K562 (cell line): ENCODE measurements at regions not wholly inside any gene's neighbourhood (a gene's known extent, or its start where the extent isn't known, plus 50 kb on each side); places are given as distances from the start of the nearest gene placed in this dataset.

Experiments used
- ATAC-seq: fragments of 200-7000 bp; cut with Tn5 transposase; 3 replicates; pipeline ENCODE4 v1.9.1; 2020; ENCODE audit warnings: moderate library complexity
- BruUV-seq: library from RNA; stranded (reverse); fragments of 400-500 nt; replicated peaks from 2 replicates; lab custom pipeline; 2021; lab: Mats Ljungman, UMichigan
- CTCF ChIA-PET: fragments of 300-600 bp; formaldehyde crosslinking; extraction: SDS; loops from one replicate; lab custom pipeline; 2021; ENCODE audit warnings: low intra/inter-chr PET ratio; lab: Yijun Ruan, JAX
- POLR2A ChIA-PET: fragments of 300-600, 350-650 bp; sonication (Branson Sonifier 250); formaldehyde crosslinking; extraction: SDS; loops from one replicate; lab custom pipeline; 2021; ENCODE audit warnings: antibody characterized with exemption, inconsistent platforms; lab: Yijun Ruan, JAX
- DNase-seq, 4 experiments: peaks; one replicate each; pipeline versions ENCODE4 v3.0.0 to v3.0.0-alpha.2; 2011 to 2018; ENCODE audit warnings: low spot score in 3 of 4, mixed read lengths in 3 of 4; ENCODE audit errors: extremely low read depth in 1 of 4
- FAIRE-seq: peaks from 2 replicates; lab custom pipeline; 2011; peaks lifted over from hg19 to GRCh38; lab: Jason Lieb, UNC
- H2AFZ ChIP-seq: 2 replicates; pipeline ENCODE4 v1.6.0; 2011; ENCODE audit warnings: low read depth, low read length, control low read depth, inconsistent platforms
- H3K27ac ChIP-seq: fragments of 200-600 bp; 3 replicates; pipeline ENCODE4 v1.8.0; 2011; ENCODE audit warnings: low read depth, mild to moderate bottlenecking, control low read depth, inconsistent platforms, low read length, moderate library complexity, mixed read lengths; ENCODE audit errors: extremely low read depth
- H3K27me3 ChIP-seq, 2 experiments: fragments of 300-600 bp in 1 of 2; 2 replicates in 1 of 2; 3 replicates in 1 of 2; pipeline versions ENCODE4 v1.6.0 to v1.8.0; 2011; ENCODE audit warnings: inconsistent platforms in 2 of 2, low read length in 2 of 2, mild to moderate bottlenecking in 1 of 2, mixed read lengths in 1 of 2, moderate library complexity in 1 of 2; ENCODE audit not compliant: control insufficient read depth in 2 of 2, insufficient read depth in 2 of 2
- H3K36me3 ChIP-seq: fragments of 300-600 bp; 3 replicates; pipeline ENCODE4 v1.8.0; 2011; ENCODE audit warnings: mild to moderate bottlenecking, low read length, inconsistent platforms; ENCODE audit not compliant: control insufficient read depth, insufficient read depth
- H3K4me1 ChIP-seq, 2 experiments: fragments of 200-600 bp in 1 of 2; replicated peaks in 1 of 2; 2 replicates in 1 of 2; 3 replicates in 1 of 2; pipeline versions ENCODE4 v1.5.1 to v1.8.0; 2011; ENCODE audit warnings: inconsistent platforms in 2 of 2, low read length in 2 of 2, mild to moderate bottlenecking in 1 of 2, mixed read lengths in 1 of 2, moderate library complexity in 1 of 2; ENCODE audit not compliant: control insufficient read depth in 2 of 2, insufficient read depth in 2 of 2
- H3K4me2 ChIP-seq: 2 replicates; pipeline ENCODE4 v1.6.1; 2011; ENCODE audit warnings: low read length, control low read depth, inconsistent platforms, mixed read lengths; ENCODE audit not compliant: insufficient read depth
- H3K4me3 ChIP-seq: fragments of 200-600 bp; sonication (generic), shearing (Covaris generic); 2 replicates; pipeline ENCODE4 v1.5.1; 2016; ENCODE audit warnings: control low read depth, inconsistent platforms
- H3K79me2 ChIP-seq: fragments of 200-600 bp; 3 replicates; pipeline ENCODE4 v1.8.0; 2011; ENCODE audit warnings: low read length, inconsistent platforms; ENCODE audit not compliant: control insufficient read depth, insufficient read depth
- H3K9ac ChIP-seq, 2 experiments: 2 replicates each; pipeline versions ENCODE4 v1.6.0 to v1.6.1; 2011; ENCODE audit warnings: low read depth in 2 of 2, low read length in 2 of 2, control low read depth in 1 of 2, inconsistent platforms in 1 of 2, mild to moderate bottlenecking in 1 of 2, mixed read lengths in 1 of 2; ENCODE audit not compliant: insufficient read depth in 1 of 2
- H3K9me1 ChIP-seq: one replicate; pipeline ENCODE4 v1.6.0; 2011; ENCODE audit warnings: inconsistent platforms, mild to moderate bottlenecking, low read length, moderate library complexity; ENCODE audit not compliant: control insufficient read depth, insufficient read depth
- H3K9me3 ChIP-seq: replicated peaks from 2 replicates; pipeline ENCODE4 v1.5.1; 2011; ENCODE audit warnings: low read depth, low read length, inconsistent platforms; ENCODE audit not compliant: control insufficient read depth, insufficient read depth
- H4K20me1 ChIP-seq: replicated peaks from 2 replicates; pipeline ENCODE4 v1.6.1; 2011; ENCODE audit warnings: low read length, inconsistent platforms, mixed read lengths; ENCODE audit not compliant: control insufficient read depth, insufficient read depth
- BRD9 ChIP-seq: fragments of 450-650 bp; IDR thresholded peaks from 2 replicates; pipeline ENCODE4 v1.6.1; 2018; ENCODE audit warnings: low read depth; ENCODE audit not compliant: partially characterized antibody
- CAMTA2 ChIP-seq: fragments of 250-450 bp; sonication (Bioruptor Pico); conservative IDR thresholded peaks from 2 replicates; pipeline ENCODE4 v1.5.1; 2022
- CREBBP ChIP-seq: IDR thresholded peaks from one replicate; pipeline ENCODE4 v1.6.1; 2012; ENCODE audit warnings: low read depth, mild to moderate bottlenecking, control low read depth, inconsistent platforms, low read length
- TARDBP ChIP-seq: fragments of 450-650 bp; IDR thresholded peaks from 2 replicates; pipeline ENCODE4 v1.6.1; 2016
- TRIM24 ChIP-seq, 2 experiments: fragments of 450-650 bp; IDR thresholded peaks; 2 replicates each; pipeline ENCODE4 v1.6.1; 2016
- ZC3H11A ChIP-seq: IDR thresholded peaks from 2 replicates; pipeline ENCODE4 v1.6.1; 2012; ENCODE audit warnings: low read depth, low read length, improper control_type of control experiment
- ZNF445 ChIP-seq: fragments of 250-450 bp; sonication (Bioruptor Pico); IDR thresholded peaks from 2 replicates; pipeline ENCODE4 v1.4.0; 2020; ENCODE audit warnings: low read depth, mild to moderate bottlenecking, moderate library complexity
- WGBS: fragments of 100-300 bp; shearing (Covaris generic); methylation state at CpG from one replicate; pipeline ENCODE4 v1.1.6; 2016; ENCODE audit warnings: low coverage, mixed read lengths; ENCODE audit not compliant: insufficient coverage; ENCODE audit errors: missing lambda C conversion rate; 5-methylcytosine and 5-hydroxymethylcytosine counted together
- in situ Hi-C: fragments of 300-500 bp; cut with MboI; formaldehyde crosslinking; loops from 4 replicates; pipeline ENCODE4 v1.15.0; 2018; ENCODE audit warnings: inconsistent platforms, mixed read lengths
- intact Hi-C: fragments of 100-400 bp; cut with micrococcal nuclease; formaldehyde crosslinking; loops from 2 replicates; pipeline ENCODE4 v1.14.2; 2022
- TF ChIP-seq, protein P1 (sequence below): fragments of 450-650 bp; IDR thresholded peaks from 2 replicates; pipeline ENCODE4 v1.6.1; 2016; ENCODE audit warnings: borderline replicate concordance
- TF ChIP-seq, protein P2 (sequence below), 3 experiments: IDR thresholded peaks in 2 of 3; conservative IDR thresholded peaks in 1 of 3; 2 replicates each; pipeline ENCODE4 v1.5.1; 2011 to 2012; ENCODE audit warnings: low read length in 3 of 3, mild to moderate bottlenecking in 3 of 3, control low read depth in 2 of 3, improper control_type of control experiment in 1 of 3, inconsistent platforms in 1 of 3, low read depth in 1 of 3, mixed read lengths in 1 of 3, moderate library complexity in 1 of 3; ENCODE audit not compliant: insufficient read depth in 2 of 3

DNA sequence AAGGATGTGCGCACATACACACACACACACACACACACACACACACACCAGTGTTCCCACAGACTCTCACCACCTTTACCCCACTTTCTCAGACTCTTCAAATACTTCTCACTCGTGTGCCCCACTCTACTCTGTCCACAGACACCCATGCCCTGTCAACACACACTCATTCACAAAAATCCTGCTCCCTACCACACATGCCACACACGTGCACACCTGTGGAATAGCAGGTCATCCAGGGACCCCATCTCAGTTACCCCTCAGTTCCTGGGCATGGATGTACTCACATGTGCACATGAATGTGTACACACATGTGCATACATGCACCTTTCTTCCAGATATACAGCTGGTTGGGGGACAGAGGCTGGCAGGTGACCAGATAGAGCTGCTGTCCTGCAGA lies 142.9 kb downstream of the EMX2 start:
- intact Hi-C loops = no loop called here

More for the DNA sequence above, 142.9 kb downstream of the EMX2 start:
- Histone ChIP-seq H3K27me3 (no peaks in the 10 kb centered on the region; a peak in 1 of 5 replicates), H3K9me1 (no peaks in the 10 kb centered on the region), H4K20me1 (no peaks in the 10 kb centered on the region), H3K9ac (no peak overlapping the region), H2AFZ (no peak overlapping the region), H3K27ac (no peak overlapping the region), H3K4me2 (no peak overlapping the region), H3K4me3 (no peak overlapping the region), H3K36me3 (no peaks in the 10 kb centered on the region), H3K4me1 (peaks cover 0 to 5% of the 10 kb centered on the region in 2 experiments; a peak in 1 of 5 replicates), H3K79me2 (no peaks in the 10 kb centered on the region), H3K9me3 (no peaks in the 10 kb centered on the region)
- ChIA-PET POLR2A (no interaction called here), CTCF (no interaction called here)
- ATAC-seq = no peak
- no peak for DNase-seq
- 0% methylated on average over 2 of the region's 3 CpGs for WGBS
- no TSS peak for BruUV-seq
- in situ Hi-C loops = no loop called here
- no peak for FAIRE-seq
- TF ChIP-seq, protein P1, sequence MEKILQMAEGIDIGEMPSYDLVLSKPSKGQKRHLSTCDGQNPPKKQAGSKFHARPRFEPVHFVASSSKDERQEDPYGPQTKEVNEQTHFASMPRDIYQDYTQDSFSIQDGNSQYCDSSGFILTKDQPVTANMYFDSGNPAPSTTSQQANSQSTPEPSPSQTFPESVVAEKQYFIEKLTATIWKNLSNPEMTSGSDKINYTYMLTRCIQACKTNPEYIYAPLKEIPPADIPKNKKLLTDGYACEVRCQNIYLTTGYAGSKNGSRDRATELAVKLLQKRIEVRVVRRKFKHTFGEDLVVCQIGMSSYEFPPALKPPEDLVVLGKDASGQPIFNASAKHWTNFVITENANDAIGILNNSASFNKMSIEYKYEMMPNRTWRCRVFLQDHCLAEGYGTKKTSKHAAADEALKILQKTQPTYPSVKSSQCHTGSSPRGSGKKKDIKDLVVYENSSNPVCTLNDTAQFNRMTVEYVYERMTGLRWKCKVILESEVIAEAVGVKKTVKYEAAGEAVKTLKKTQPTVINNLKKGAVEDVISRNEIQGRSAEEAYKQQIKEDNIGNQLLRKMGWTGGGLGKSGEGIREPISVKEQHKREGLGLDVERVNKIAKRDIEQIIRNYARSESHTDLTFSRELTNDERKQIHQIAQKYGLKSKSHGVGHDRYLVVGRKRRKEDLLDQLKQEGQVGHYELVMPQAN = no peak
- TF ChIP-seq, protein P2, sequence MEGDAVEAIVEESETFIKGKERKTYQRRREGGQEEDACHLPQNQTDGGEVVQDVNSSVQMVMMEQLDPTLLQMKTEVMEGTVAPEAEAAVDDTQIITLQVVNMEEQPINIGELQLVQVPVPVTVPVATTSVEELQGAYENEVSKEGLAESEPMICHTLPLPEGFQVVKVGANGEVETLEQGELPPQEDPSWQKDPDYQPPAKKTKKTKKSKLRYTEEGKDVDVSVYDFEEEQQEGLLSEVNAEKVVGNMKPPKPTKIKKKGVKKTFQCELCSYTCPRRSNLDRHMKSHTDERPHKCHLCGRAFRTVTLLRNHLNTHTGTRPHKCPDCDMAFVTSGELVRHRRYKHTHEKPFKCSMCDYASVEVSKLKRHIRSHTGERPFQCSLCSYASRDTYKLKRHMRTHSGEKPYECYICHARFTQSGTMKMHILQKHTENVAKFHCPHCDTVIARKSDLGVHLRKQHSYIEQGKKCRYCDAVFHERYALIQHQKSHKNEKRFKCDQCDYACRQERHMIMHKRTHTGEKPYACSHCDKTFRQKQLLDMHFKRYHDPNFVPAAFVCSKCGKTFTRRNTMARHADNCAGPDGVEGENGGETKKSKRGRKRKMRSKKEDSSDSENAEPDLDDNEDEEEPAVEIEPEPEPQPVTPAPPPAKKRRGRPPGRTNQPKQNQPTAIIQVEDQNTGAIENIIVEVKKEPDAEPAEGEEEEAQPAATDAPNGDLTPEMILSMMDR (IDR thresholded peaks at IDR 0.05 in 2 of 3, conservative IDR thresholded peaks at IDR 0.05 in 1 of 3; ENCODE audit: insufficient read depth in 2 of 3, low read depth in 1 of 3, low read length in 3 of 3) = no peak
- no peak for TF ChIP-seq CAMTA2 (CRISPR knock-in tag)
- TF ChIP-seq ZNF445 = no peak
- no peak for TF ChIP-seq TRIM24 (IDR thresholded peaks at IDR 0.05)
- TF ChIP-seq TARDBP = no peak
- no peak for TF ChIP-seq CREBBP
- no peak for TF ChIP-seq ZC3H11A
- TF ChIP-seq BRD9 = no peak
